GM18867 (cell line): ENCODE measurements at regions not wholly inside any gene's neighbourhood (a gene's known extent, or its start where the extent isn't known, plus 50 kb on each side); places are given as distances from the start of the nearest gene placed in this dataset.
A peak's percentile ranks its signal among the peaks of the same experiment; 100 is the strongest.

ENCODE experiments used
- ATAC-seq: cut with Tn5 transposase; IDR thresholded peaks from one replicate; pipeline ENCODE4 v1.9.1; 2021; ENCODE audit warnings: mild to moderate bottlenecking, moderate library complexity; ENCODE audit not compliant: unreplicated experiment

GRCh38 chr5:97388794-97389193 is 205.7 kb upstream of the RIOK2 start:
- ATAC-seq = no peak

- no peak for ATAC-seq
These were observed 217.5 kb upstream of the RIOK2 start for GRCh38 chr5:97400537-97400936.

- ATAC-seq = no peak
These were observed 222.9 kb upstream of the RIOK2 start for GRCh38 chr5:97405941-97406340.

GRCh38 chr5:97406946-97407676 is 224.1 kb upstream of the RIOK2 start:
- ATAC-seq = no peak

GRCh38 chr5:97408331-97408730 is 225.3 kb upstream of the RIOK2 start:
- ATAC-seq = no peak

GRCh38 chr5:97412959-97413358 is 229.9 kb upstream of the RIOK2 start:
- ATAC-seq = peak; percentile 43

- peak; percentile 12 for ATAC-seq
These were observed 234.9 kb upstream of the RIOK2 start for GRCh38 chr5:97417986-97418385.

GRCh38 chr5:97418462-97418861 is 235.4 kb upstream of the RIOK2 start:
- peak; percentile 59 for ATAC-seq

GRCh38 chr5:97420646-97421045 is 237.6 kb upstream of the RIOK2 start:
- ATAC-seq = no peak

GRCh38 chr5:97422678-97423077 is 239.6 kb upstream of the RIOK2 start:
- no peak for ATAC-seq

GRCh38 chr5:97425511-97425910 is 242.5 kb upstream of the RIOK2 start:
- ATAC-seq = peak; percentile 56

- ATAC-seq = no peak
These were observed 244.2 kb upstream of the RIOK2 start for GRCh38 chr5:97427235-97427634.

GRCh38 chr5:97434021-97434420 is 251.0 kb upstream of the RIOK2 start:
- ATAC-seq = no peak

GRCh38 chr5:97436405-97436804 is 253.4 kb upstream of the RIOK2 start:
- ATAC-seq = no peak

GRCh38 chr5:97443740-97444139 is 260.7 kb upstream of the RIOK2 start:
- ATAC-seq = no peak

- ATAC-seq = peak; percentile 70
These were observed 266.1 kb upstream of the RIOK2 start for GRCh38 chr5:97449172-97449571.

- ATAC-seq = no peak
These were observed 269.6 kb upstream of the RIOK2 start for GRCh38 chr5:97452646-97453045.

GRCh38 chr5:97453263-97453662 is 270.2 kb upstream of the RIOK2 start:
- no peak for ATAC-seq

GRCh38 chr5:97454015-97454414 is 271.0 kb upstream of the RIOK2 start:
- no peak for ATAC-seq

GRCh38 chr5:97455996-97456395 is 272.9 kb upstream of the RIOK2 start:
- no peak for ATAC-seq

- peak; percentile 90 for ATAC-seq
These were observed 275.8 kb upstream of the RIOK2 start for GRCh38 chr5:97458851-97459250.

GRCh38 chr5:97471951-97472350 is 288.9 kb upstream of the RIOK2 start:
- no peak for ATAC-seq

- ATAC-seq = no peak
These were observed 292.8 kb upstream of the RIOK2 start for GRCh38 chr5:97475847-97476246.
